ENCODE measurements at regions not wholly inside any gene's neighbourhood (a gene's known extent, or its start where the extent isn't known, plus 50 kb on each side); places are given as distances from the start of the nearest gene placed in this dataset.

DNA sequence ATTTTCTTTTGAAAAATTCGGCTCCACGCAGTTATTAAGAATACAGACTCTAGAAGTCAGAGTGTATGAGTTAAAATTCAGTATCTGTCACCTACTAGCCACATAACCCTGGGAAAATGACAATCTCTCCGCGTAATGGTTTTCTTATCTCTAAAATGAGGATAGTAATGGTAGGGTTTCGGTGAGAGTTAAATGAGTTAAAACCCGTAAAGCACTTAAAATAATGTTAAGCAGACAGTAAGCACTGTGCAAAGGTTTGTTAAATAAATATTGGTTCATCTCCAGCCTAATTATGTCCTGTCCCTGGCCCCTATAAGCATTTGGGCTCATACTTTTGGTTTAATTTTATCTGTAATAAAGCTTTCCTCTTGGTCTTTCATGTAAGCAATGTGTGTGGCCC is 350.8 kb upstream of the GRIA3 start:
- Histone ChIP-seq H3K27ac (no peak overlapping the region), H3K27me3 (no peaks in the 10 kb centered on the region), H3K36me3 (no peaks in the 10 kb centered on the region), H3K4me3 (replicated peaks in 1 of 3) (no peak overlapping the region), H3K9me3 (no peaks in the 10 kb centered on the region), H3K4me1 (no peaks in the 10 kb centered on the region)
- intact Hi-C loops (cut with DNase I) = no loop called here
- 81 to 82% methylated on average over 6 of the region's 6 CpGs for WGBS, 2 donors
- DNase-seq = no peak
- no peak for TF ChIP-seq POLR2A (IDR thresholded peaks at IDR 0.05)
- TF ChIP-seq, protein P1, sequence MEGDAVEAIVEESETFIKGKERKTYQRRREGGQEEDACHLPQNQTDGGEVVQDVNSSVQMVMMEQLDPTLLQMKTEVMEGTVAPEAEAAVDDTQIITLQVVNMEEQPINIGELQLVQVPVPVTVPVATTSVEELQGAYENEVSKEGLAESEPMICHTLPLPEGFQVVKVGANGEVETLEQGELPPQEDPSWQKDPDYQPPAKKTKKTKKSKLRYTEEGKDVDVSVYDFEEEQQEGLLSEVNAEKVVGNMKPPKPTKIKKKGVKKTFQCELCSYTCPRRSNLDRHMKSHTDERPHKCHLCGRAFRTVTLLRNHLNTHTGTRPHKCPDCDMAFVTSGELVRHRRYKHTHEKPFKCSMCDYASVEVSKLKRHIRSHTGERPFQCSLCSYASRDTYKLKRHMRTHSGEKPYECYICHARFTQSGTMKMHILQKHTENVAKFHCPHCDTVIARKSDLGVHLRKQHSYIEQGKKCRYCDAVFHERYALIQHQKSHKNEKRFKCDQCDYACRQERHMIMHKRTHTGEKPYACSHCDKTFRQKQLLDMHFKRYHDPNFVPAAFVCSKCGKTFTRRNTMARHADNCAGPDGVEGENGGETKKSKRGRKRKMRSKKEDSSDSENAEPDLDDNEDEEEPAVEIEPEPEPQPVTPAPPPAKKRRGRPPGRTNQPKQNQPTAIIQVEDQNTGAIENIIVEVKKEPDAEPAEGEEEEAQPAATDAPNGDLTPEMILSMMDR (IDR thresholded peaks at IDR 0.05) = no peak

- 75 to 91% methylated on average over 1 of the region's 1 CpG for WGBS, 2 donors
These were observed 348.2 kb upstream of the GRIA3 start for GRCh38 chrX:122835886-122836285.

DNA sequence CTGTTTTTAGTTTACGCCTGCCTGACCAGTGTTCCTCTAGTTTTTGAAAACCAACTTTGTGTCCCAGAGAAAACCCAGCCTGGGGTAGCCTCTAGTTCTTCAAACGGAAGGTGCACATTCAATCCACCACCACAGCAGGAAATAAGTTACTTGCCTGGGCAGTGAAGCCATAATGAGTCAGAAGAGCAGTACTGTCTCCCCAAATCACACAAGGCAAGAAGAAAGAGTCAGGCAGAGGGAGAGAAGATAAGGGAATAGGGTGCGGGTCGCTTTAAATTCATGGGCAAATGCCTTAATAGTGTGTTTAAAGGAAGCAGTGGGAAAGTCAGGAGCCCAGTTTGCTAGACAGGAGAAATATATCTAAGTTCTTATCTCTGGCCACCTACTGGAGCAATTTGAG is 333.8 kb upstream of the GRIA3 start:
- Histone ChIP-seq H3K36me3 (no peaks in the 10 kb centered on the region), H3K4me1 (no peaks in the 10 kb centered on the region), H3K27me3 (no peaks in the 10 kb centered on the region), H3K4me3 (replicated peaks in 1 of 3) (no peak overlapping the region), H3K9me3 (no peaks in the 10 kb centered on the region), H3K27ac (no peak overlapping the region)
- TF ChIP-seq, protein P1 (IDR thresholded peaks at IDR 0.05) = no peak
- no peak for TF ChIP-seq POLR2A (IDR thresholded peaks at IDR 0.05)
- 66 to 81% methylated on average over 3 to 4 of the region's 4 CpGs for WGBS, 2 donors
- no peak for DNase-seq
- intact Hi-C loops (cut with DNase I) = no loop called here

More at GRCh38 chrX:122835886-122836285, 348.2 kb upstream of the GRIA3 start:
- intact Hi-C loops (cut with DNase I) = no loop called here
- no peak for DNase-seq
- Histone ChIP-seq H3K9me3 (no peaks in the 10 kb centered on the region), H3K4me3 (replicated peaks in 1 of 3) (no peak overlapping the region), H3K27me3 (no peaks in the 10 kb centered on the region), H3K27ac (no peak overlapping the region), H3K4me1 (no peaks in the 10 kb centered on the region), H3K36me3 (no peaks in the 10 kb centered on the region)
- no peak for TF ChIP-seq POLR2A (IDR thresholded peaks at IDR 0.05)
- TF ChIP-seq, protein P1 (IDR thresholded peaks at IDR 0.05) = no peak

- Histone ChIP-seq H3K4me1 (no peaks in the 10 kb centered on the region), H3K27ac (no peak overlapping the region), H3K9me3 (peaks cover 2% of the 10 kb centered on the region), H3K36me3 (no peaks in the 10 kb centered on the region), H3K27me3 (no peaks in the 10 kb centered on the region), H3K4me3 (replicated peaks in 1 of 3) (no peak overlapping the region)
- whole genome bisulfite sequencing, 2 donors = 40% methylated on average over 2 of the region's 2 CpGs
- TF ChIP-seq, protein P1 (IDR thresholded peaks at IDR 0.05) = no peak
- TF ChIP-seq POLR2A (IDR thresholded peaks at IDR 0.05) = no peak
- DNase-seq = no peak
- intact Hi-C loops (cut with DNase I) = no loop called here
These were observed 327.9 kb upstream of the GRIA3 start for GRCh38 chrX:122856205-122856604.

- 74 to 77% methylated on average over 2 of the region's 2 CpGs for WGBS, 2 donors
- Histone ChIP-seq H3K4me1 (no peaks in the 10 kb centered on the region), H3K27ac (no peak overlapping the region), H3K4me3 (replicated peaks in 1 of 3) (no peak overlapping the region), H3K36me3 (no peaks in the 10 kb centered on the region), H3K27me3 (no peaks in the 10 kb centered on the region), H3K9me3 (peaks cover 2% of the 10 kb centered on the region)
- intact Hi-C loops (cut with DNase I) = no loop called here
- TF ChIP-seq POLR2A (IDR thresholded peaks at IDR 0.05) = no peak
- TF ChIP-seq, protein P1 (IDR thresholded peaks at IDR 0.05) = no peak
- DNase-seq = no peak
These were observed 326.3 kb upstream of the GRIA3 start for GRCh38 chrX:122857734-122858133.

Measured in thyroid gland (tissue), 4 donors.